AG09309 (cell line): ENCODE measurements at regions not wholly inside any gene's neighbourhood (a gene's known extent, or its start where the extent isn't known, plus 50 kb on each side); places are given as distances from the start of the nearest gene placed in this dataset.
"Not testable (repeated sequence)": the region's sequence is repeated elsewhere in the genome, so short reads cannot be mapped to it uniquely, and the experiment has no call there.

Source experiments
- DNase-seq: peaks from one replicate; pipeline ENCODE4 v3.0.0-alpha.2; 2010; ENCODE audit warnings: low read depth
- H3K4me3 ChIP-seq: 2 replicates; pipeline ENCODE4 v1.5.1; 2011; ENCODE audit warnings: mild to moderate bottlenecking, low read depth, low read length, moderate library complexity; ENCODE audit not compliant: control insufficient read depth
- CTCF ChIP-seq: IDR thresholded peaks from 2 replicates; pipeline ENCODE4 v1.5.1; 2011; ENCODE audit warnings: mild to moderate bottlenecking, low read depth, low read length, inconsistent platforms; ENCODE audit not compliant: insufficient read depth, control insufficient read depth; ENCODE audit errors: missing control alignments

- DNase-seq, result no peak
- H3K4me3 ChIP-seq, result no peak overlapping the region
- TF ChIP-seq CTCF, result no peak
Observed at GRCh38 chr2:72078773-72079172, 68.9 kb downstream of the CYP26B1 start.

GRCh38 chr2:72077702-72078169 lies 69.9 kb downstream of the CYP26B1 start:
- no peak overlapping the region for H3K4me3 ChIP-seq
- TF ChIP-seq CTCF, result no peak
- DNase-seq, result no peak

- not testable (repeated sequence) for H3K4me3 ChIP-seq, DNase-seq
Observed at GRCh38 chr2:72073373-72073772, 74.3 kb downstream of the CYP26B1 start.

GRCh38 chr2:72064197-72064596 lies 83.5 kb downstream of the CYP26B1 start:
- DNase-seq, result not testable (repeated sequence)

GRCh38 chr2:72062336-72062735 lies 85.3 kb downstream of the CYP26B1 start:
- no peak for TF ChIP-seq CTCF

More at GRCh38 chr2:72064197-72064596, 83.5 kb downstream of the CYP26B1 start:
- not testable (repeated sequence) for H3K4me3 ChIP-seq

GRCh38 chr2:72057308-72057707 lies 90.4 kb downstream of the CYP26B1 start:
- no peak for TF ChIP-seq CTCF
- DNase-seq, result no peak
- H3K4me3 ChIP-seq, result no peak overlapping the region

More at GRCh38 chr2:72062336-72062735, 85.3 kb downstream of the CYP26B1 start:
- DNase-seq, result no peak
- H3K4me3 ChIP-seq, result no peak overlapping the region

GRCh38 chr2:72051971-72052505 lies 95.6 kb downstream of the CYP26B1 start:
- DNase-seq, result no peak
- no peak for TF ChIP-seq CTCF
- no peak overlapping the region for H3K4me3 ChIP-seq

GRCh38 chr2:72051204-72051603 lies 96.5 kb downstream of the CYP26B1 start:
- DNase-seq, result no peak
- no peak overlapping the region for H3K4me3 ChIP-seq
- TF ChIP-seq CTCF, result no peak
